Stimulated activated CD8-positive, alpha-beta memory T cell treated with anti-CD3 and anti-CD28 coated beads, Interleukin-4, amount 100 ng/mL, for 1 hour (primary cell): ENCODE measurements at regions not wholly inside any gene's neighbourhood (a gene's known extent, or its start where the extent isn't known, plus 50 kb on each side); places are given as distances from the start of the nearest gene placed in this dataset.

Experiments
- DNase-seq, 2 donors: peaks; one replicate each; pipeline ENCODE4 v3.0.0-alpha.2; 2020; ENCODE audit warnings: low read depth in 2 of 2, low spot score in 1 of 2

- no peak for DNase-seq
Measured at GRCh38 chr11:128105511-128105910, 481.8 kb downstream of the ETS1 start.

GRCh38 chr11:128103278-128103873 is 484.0 kb downstream of the ETS1 start:
- no peak for DNase-seq

- DNase-seq: no peak
Measured at GRCh38 chr11:128098781-128099180, 488.6 kb downstream of the ETS1 start.

- DNase-seq: no peak
Measured at GRCh38 chr11:128095466-128095981, 491.8 kb downstream of the ETS1 start.

- DNase-seq: no peak
Measured at GRCh38 chr11:128093689-128094088, 493.7 kb downstream of the ETS1 start.

- no peak for DNase-seq
Measured at GRCh38 chr11:128089962-128090361, 497.4 kb downstream of the ETS1 start.

- no peak for DNase-seq
Measured at GRCh38 chr11:128086794-128087193, 500.6 kb downstream of the ETS1 start.

- DNase-seq: no peak
Measured at GRCh38 chr11:128085276-128085675, 502.1 kb downstream of the ETS1 start.

- no peak for DNase-seq
Measured at GRCh38 chr11:128082574-128082973, 504.8 kb downstream of the ETS1 start.

- DNase-seq: no peak
Measured at GRCh38 chr11:128069665-128070064, 517.7 kb downstream of the ETS1 start.

- no peak for DNase-seq
Measured at GRCh38 chr11:128067780-128068179, 519.6 kb downstream of the ETS1 start.

GRCh38 chr11:128066399-128066798 is 521.0 kb downstream of the ETS1 start:
- no peak for DNase-seq

- no peak for DNase-seq
Measured at GRCh38 chr11:128061281-128061871, 526.0 kb downstream of the ETS1 start.

GRCh38 chr11:128058580-128059208 is 528.7 kb downstream of the ETS1 start:
- no peak for DNase-seq

GRCh38 chr11:128057786-128058395 is 529.5 kb downstream of the ETS1 start:
- no peak for DNase-seq

- no peak for DNase-seq
Measured at GRCh38 chr11:128055576-128056217, 531.7 kb downstream of the ETS1 start.

- DNase-seq: no peak
Measured at GRCh38 chr11:128053981-128054931, 533.1 kb downstream of the ETS1 start.

GRCh38 chr11:128052912-128053641 is 534.3 kb downstream of the ETS1 start:
- no peak for DNase-seq

- no peak for DNase-seq
Measured at GRCh38 chr11:128048121-128048520, 539.2 kb downstream of the ETS1 start.

- no peak for DNase-seq
Measured at GRCh38 chr11:128047026-128047425, 540.3 kb downstream of the ETS1 start.
